MM.1S (cell line): ENCODE measurements at regions not wholly inside any gene's neighbourhood (a gene's known extent, or its start where the extent isn't known, plus 50 kb on each side); places are given as distances from the start of the nearest gene placed in this dataset.

Experiments
- CTCF ChIP-seq: fragments of 300-600 bp; sonication (generic); IDR thresholded peaks from 2 replicates; pipeline ENCODE4 v1.5.1; 2016; ENCODE audit warnings: antibody characterized with exemption, low read length, mixed read lengths
- EZH2 ChIP-seq: fragments of 300-600 bp; sonication (generic); optimal IDR thresholded peaks from 2 replicates; pipeline ENCODE3; 2017; ENCODE audit warnings: low read depth, mild to moderate bottlenecking, antibody characterized with exemption, low read length, mixed read lengths

- TF ChIP-seq CTCF (no peak), EZH2 (no peak)
These were observed 69.3 kb downstream of the KCNJ2 start for GRCh38 chr17:70238646-70239045.
